Muscle layer of colon (tissue), 2 donors: ENCODE measurements at regions not wholly inside any gene's neighbourhood (a gene's known extent, or its start where the extent isn't known, plus 50 kb on each side); places are given as distances from the start of the nearest gene placed in this dataset.
A peak's percentile ranks its signal among the peaks of the same experiment; 100 is the strongest.

Source experiments
- H3K27ac ChIP-seq: one replicate; pipeline ENCODE4 v1.7.0; 2013; ENCODE audit warnings: low read depth, mild to moderate bottlenecking, low read length, moderate library complexity
- H3K27me3 ChIP-seq, 2 donors: one replicate each; pipeline ENCODE4 v1.7.0; 2013; ENCODE audit warnings: low read length in 2 of 2, mild to moderate bottlenecking in 2 of 2; ENCODE audit not compliant: insufficient read depth in 2 of 2, control insufficient read depth in 1 of 2
- H3K36me3 ChIP-seq: one replicate; pipeline ENCODE4 v1.7.0; 2013; ENCODE audit warnings: mild to moderate bottlenecking, low read length; ENCODE audit not compliant: insufficient read depth
- H3K4me1 ChIP-seq: one replicate; pipeline ENCODE4 v1.7.0; 2013; ENCODE audit warnings: mild to moderate bottlenecking, low read length; ENCODE audit not compliant: insufficient read depth
- H3K4me3 ChIP-seq, 2 donors: one replicate each; pipeline ENCODE4 v1.7.0; 2013; ENCODE audit warnings: low read length in 2 of 2, low read depth in 1 of 2, mild to moderate bottlenecking in 1 of 2, moderate library complexity in 1 of 2
- H3K9ac ChIP-seq: one replicate; pipeline ENCODE4 v1.7.0; 2013; ENCODE audit warnings: low read length
- H3K9me3 ChIP-seq: one replicate; pipeline ENCODE4 v1.7.0; 2013; ENCODE audit warnings: mild to moderate bottlenecking, low read length
- donor health status: abdominal sarcoma.
- donor health status: Adenocarcinoma of cecum.

GRCh38 chr5:144011388-144011787 is 159.1 kb downstream of the YIPF5 start:
- no peak overlapping the region for H3K27ac ChIP-seq
- H3K36me3 ChIP-seq, result no peaks in the 10 kb centered on the region
- H3K9ac ChIP-seq, result no peak overlapping the region
- no peak overlapping the region for H3K4me3 ChIP-seq
- no peaks in the 10 kb centered on the region for H3K4me1 ChIP-seq
- H3K27me3 ChIP-seq, result no peaks in the 10 kb centered on the region
- no peaks in the 10 kb centered on the region for H3K9me3 ChIP-seq

- Histone ChIP-seq H3K9me3 (no peaks in the 10 kb centered on the region), H3K4me1 (peaks cover 10% of the 10 kb centered on the region)
These were observed 156.6 kb downstream of the YIPF5 start for GRCh38 chr5:144013816-144014215.

DNA sequence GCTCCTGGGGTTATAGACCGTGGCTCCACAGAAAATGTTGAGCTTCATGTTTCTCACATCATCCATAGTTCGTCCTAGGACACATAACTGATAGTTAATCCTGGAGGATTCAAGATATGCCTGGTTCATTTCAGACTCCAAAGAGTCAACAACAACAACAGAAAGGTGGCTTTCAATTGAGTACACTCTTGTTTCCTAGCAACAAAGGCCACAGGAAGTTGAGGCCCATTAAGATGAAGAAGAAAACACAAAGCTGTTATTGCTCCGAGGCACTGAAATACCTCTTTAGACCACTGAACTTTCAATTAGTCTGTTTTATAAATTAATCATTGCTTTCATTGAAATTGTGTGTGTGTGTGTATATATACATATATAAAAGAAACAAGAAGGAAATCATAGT is 154.5 kb downstream of the YIPF5 start:
- Histone ChIP-seq H3K4me3 (no peak overlapping the region), H3K9me3 (no peaks in the 10 kb centered on the region), H3K27me3 (no peaks in the 10 kb centered on the region), H3K27ac (no peak overlapping the region), H3K4me1 (peaks cover 10% of the 10 kb centered on the region), H3K9ac (no peak overlapping the region), H3K36me3 (no peaks in the 10 kb centered on the region)

More at GRCh38 chr5:144013816-144014215, 156.6 kb downstream of the YIPF5 start:
- Histone ChIP-seq H3K27ac (no peak overlapping the region), H3K27me3 (no peaks in the 10 kb centered on the region), H3K36me3 (no peaks in the 10 kb centered on the region), H3K4me3 (no peak overlapping the region), H3K9ac (no peak overlapping the region)

DNA sequence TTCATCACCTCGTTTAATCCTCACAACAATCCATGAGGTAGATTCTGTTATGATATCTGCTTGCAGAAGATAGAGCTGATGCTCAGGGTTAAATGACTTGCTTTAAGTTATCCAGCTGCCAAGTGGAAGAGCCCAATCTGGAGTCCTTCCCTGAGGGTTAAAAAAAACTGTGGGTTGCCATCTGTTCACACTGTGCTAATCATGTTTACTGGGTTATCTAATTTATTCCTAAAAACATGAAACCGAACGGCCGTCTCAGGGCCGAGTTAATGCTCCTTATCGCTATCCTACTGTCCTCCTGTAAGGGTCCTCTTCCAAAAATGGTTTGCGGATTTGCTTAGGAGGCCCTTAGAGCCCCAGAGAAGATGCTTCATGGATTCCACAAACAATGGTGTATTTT is 153.3 kb downstream of the YIPF5 start:
- Histone ChIP-seq H3K4me1 (peaks cover 10% of the 10 kb centered on the region), H3K36me3 (no peaks in the 10 kb centered on the region), H3K4me3 (no peak overlapping the region), H3K9ac (no peak overlapping the region), H3K27me3 (no peaks in the 10 kb centered on the region), H3K9me3 (no peaks in the 10 kb centered on the region), H3K27ac (peak overlapping the region; percentile 5)

- H3K27ac ChIP-seq, result peak overlapping the region; percentile 5
- H3K4me1 ChIP-seq, result peaks cover 10% of the 10 kb centered on the region
- H3K9ac ChIP-seq, result no peak overlapping the region
- no peaks in the 10 kb centered on the region for H3K36me3 ChIP-seq
- no peak overlapping the region for H3K4me3 ChIP-seq
- H3K27me3 ChIP-seq, result no peaks in the 10 kb centered on the region
- H3K9me3 ChIP-seq, result no peaks in the 10 kb centered on the region
These were observed 152.8 kb downstream of the YIPF5 start for GRCh38 chr5:144017631-144018030.

DNA sequence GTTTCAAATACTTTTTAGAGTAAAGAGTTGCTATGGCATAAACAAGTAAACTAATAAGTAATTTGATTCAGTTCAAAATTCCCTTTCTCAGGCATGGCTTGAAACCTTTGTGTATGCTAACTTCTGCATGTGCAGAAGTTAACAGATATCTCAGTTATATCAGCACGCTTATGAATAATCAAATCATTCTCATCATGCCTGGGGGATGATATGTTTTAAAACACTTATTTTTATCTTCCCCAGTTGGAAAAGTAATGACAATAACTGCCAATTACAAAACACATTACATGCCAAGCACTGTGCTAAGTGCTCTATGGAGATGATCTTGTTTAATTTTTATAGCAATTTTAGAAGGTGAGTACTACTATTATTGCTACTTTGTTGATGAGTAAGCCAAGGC is 146.4 kb downstream of the YIPF5 start:
- Histone ChIP-seq H3K27ac (no peak overlapping the region), H3K4me1 (peaks cover 9% of the 10 kb centered on the region), H3K27me3 (no peaks in the 10 kb centered on the region), H3K4me3 (no peak overlapping the region), H3K36me3 (no peaks in the 10 kb centered on the region), H3K9ac (no peak overlapping the region), H3K9me3 (no peaks in the 10 kb centered on the region)

DNA sequence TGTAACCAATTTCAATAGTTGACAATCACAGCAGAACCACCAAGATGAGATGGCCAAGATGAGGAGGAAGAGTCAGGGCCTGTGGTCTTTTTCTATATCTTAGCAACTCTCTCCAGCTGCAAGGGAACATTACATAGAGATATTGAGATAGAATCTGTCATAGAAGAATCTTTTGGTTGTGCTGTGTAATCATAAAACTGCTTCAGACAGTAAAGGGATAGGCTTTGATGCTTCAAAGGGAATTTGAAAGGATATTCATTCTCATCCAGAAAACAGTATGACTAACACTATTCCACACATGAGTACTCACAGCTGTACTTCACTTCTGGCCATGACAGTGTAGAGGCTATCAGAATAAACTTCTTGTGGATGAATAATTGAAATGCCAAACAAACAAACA is 145.9 kb downstream of the YIPF5 start:
- peaks cover 9% of the 10 kb centered on the region for H3K4me1 ChIP-seq
- no peaks in the 10 kb centered on the region for H3K9me3 ChIP-seq
- no peak overlapping the region for H3K4me3 ChIP-seq
- H3K27ac ChIP-seq, result no peak overlapping the region
- no peaks in the 10 kb centered on the region for H3K36me3 ChIP-seq
- H3K27me3 ChIP-seq, result no peaks in the 10 kb centered on the region
- H3K9ac ChIP-seq, result no peak overlapping the region

- Histone ChIP-seq H3K9ac (no peak overlapping the region), H3K36me3 (no peaks in the 10 kb centered on the region), H3K4me1 (peaks cover 9% of the 10 kb centered on the region), H3K4me3 (no peak overlapping the region), H3K27ac (no peak overlapping the region), H3K9me3 (no peaks in the 10 kb centered on the region), H3K27me3 (no peaks in the 10 kb centered on the region)
These were observed 144.2 kb downstream of the YIPF5 start for GRCh38 chr5:144026286-144026685.

DNA sequence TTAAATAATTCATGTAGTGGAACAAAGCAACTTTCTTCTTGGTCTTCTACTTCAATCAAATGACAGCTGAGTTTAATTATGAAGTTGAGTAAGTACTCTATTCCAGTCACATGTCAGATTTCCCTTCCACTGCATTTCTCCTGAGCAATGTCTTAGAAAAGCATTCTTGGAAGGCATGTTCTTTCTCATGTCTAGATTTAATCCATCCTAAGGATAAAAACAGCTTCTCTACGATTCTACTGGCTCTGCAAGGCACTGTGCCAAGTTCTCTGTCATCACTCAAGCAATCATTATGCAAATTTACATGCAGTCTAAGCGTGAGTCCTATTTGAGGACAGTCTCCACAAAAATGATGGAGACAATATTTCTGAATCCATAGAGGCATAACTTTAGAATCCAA is 142.4 kb downstream of the YIPF5 start:
- H3K4me3 ChIP-seq, result peak overlapping the region in 1 of 2 donors; percentile 28
- H3K9me3 ChIP-seq, result no peaks in the 10 kb centered on the region
- H3K9ac ChIP-seq, result no peak overlapping the region
- no peaks in the 10 kb centered on the region for H3K36me3 ChIP-seq
- no peaks in the 10 kb centered on the region for H3K27me3 ChIP-seq
- H3K4me1 ChIP-seq, result peaks cover 24% of the 10 kb centered on the region
- H3K27ac ChIP-seq, result peak overlapping the region; percentile 67

- Histone ChIP-seq H3K27me3 (no peaks in the 10 kb centered on the region), H3K27ac (peak overlapping the region; percentile 67), H3K36me3 (no peaks in the 10 kb centered on the region), H3K4me3 (peak overlapping the region in 1 of 2 donors; percentile 28), H3K9me3 (no peaks in the 10 kb centered on the region), H3K9ac (no peak overlapping the region), H3K4me1 (peaks cover 30% of the 10 kb centered on the region)
These were observed 141.8 kb downstream of the YIPF5 start for GRCh38 chr5:144028636-144029035.

GRCh38 chr5:144030904-144031303 is 139.6 kb downstream of the YIPF5 start:
- Histone ChIP-seq H3K9me3 (no peaks in the 10 kb centered on the region), H3K27me3 (no peaks in the 10 kb centered on the region), H3K27ac (no peak overlapping the region), H3K4me1 (peaks cover 37% of the 10 kb centered on the region), H3K9ac (no peak overlapping the region), H3K36me3 (no peaks in the 10 kb centered on the region), H3K4me3 (no peak overlapping the region)

- Histone ChIP-seq H3K27me3 (no peaks in the 10 kb centered on the region), H3K36me3 (no peaks in the 10 kb centered on the region), H3K27ac (peak overlapping the region; percentile 14), H3K4me3 (peak overlapping the region in 1 of 2 donors; percentile 5), H3K4me1 (peaks cover 37% of the 10 kb centered on the region), H3K9ac (no peak overlapping the region), H3K9me3 (no peaks in the 10 kb centered on the region)
These were observed 138.1 kb downstream of the YIPF5 start for GRCh38 chr5:144032375-144032774.
